NCI-H2227 (cell line): ENCODE measurements at regions not wholly inside any gene's neighbourhood (a gene's known extent, or its start where the extent isn't known, plus 50 kb on each side); places are given as distances from the start of the nearest gene placed in this dataset.

Experiments
- DNase-seq: peaks from one replicate; lab custom pipeline; 2025; ENCODE audit not compliant: unreplicated experiment; lab: John Stamatoyannopoulos, UW

DNA sequence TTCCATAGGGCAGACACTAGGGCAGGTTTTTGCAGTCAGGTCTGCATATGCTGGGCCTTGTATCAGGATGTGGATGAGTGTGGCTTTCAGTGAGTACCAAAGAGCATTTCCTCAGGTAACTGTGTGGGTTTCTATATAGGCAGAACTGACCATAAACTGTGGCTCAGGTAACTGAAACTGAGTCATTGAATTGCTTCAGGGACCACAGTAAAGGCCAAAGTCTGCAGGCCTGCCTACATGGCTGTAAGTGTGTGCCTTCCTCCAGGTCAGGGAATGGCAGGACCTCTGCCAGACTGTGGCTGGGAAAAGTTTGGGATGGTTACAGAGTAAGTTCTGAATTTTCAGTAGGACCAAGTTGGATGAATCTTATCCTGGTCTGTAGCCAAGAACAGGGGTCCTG is 85.6 kb downstream of the ZNF486 start:
- no peak for DNase-seq

GRCh38 chr19:20250627-20251026 is 83.6 kb downstream of the ZNF486 start:
- DNase-seq: no peak

GRCh38 chr19:20250121-20250520 is 83.1 kb downstream of the ZNF486 start:
- no peak for DNase-seq
